Neural progenitor cell (in vitro differentiated cells): ENCODE measurements at regions not wholly inside any gene's neighbourhood (a gene's known extent, or its start where the extent isn't known, plus 50 kb on each side); places are given as distances from the start of the nearest gene placed in this dataset.

Experiments
- EZH2phosphoT487 ChIP-seq: fragments of 200-600 bp; sonication (generic); IDR thresholded peaks from 2 replicates; pipeline ENCODE4 v1.6.1; 2017; ENCODE audit warnings: antibody characterized with exemption
- TF ChIP-seq, protein P1 (sequence below): fragments of 200-600 bp; sonication (generic); IDR thresholded peaks from 2 replicates; pipeline ENCODE4 v1.5.1; 2017; ENCODE audit warnings: antibody characterized with exemption, mild to moderate bottlenecking

DNA sequence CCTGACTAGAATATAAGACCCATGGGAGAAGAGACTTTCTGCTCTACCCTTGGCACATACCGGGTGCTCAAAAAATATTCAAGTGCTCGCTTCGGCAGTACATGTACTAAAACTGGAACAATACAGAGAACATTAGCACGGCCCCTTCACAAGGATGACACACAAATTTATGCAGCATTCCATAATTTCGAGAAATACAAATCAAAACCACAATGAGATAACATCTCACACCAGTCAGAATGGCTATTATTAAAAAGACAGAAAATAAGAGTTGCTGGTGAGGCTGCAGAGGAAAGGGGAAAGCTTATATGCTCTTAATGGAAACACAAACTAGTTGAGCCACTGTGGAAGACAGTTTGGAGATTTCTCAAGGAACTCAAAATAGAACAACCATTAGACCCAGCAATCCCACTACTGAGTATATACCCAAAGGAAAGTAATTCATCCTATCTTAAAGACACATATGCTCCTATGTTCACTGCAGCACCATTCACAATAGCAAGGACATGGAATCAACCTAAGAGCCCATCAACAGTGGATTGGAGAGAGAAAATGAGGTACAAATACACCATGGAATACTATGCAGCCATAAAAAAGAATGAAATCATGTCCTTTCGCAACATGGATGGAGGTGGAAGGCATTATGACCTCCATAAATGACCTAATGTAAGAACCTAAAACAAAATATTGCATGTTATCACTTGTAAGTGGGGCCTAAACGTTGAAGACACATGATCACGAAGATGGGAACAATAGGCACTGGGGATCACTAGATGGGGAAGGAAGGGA is 71.6 kb upstream of the CYP1B1 start:
- TF ChIP-seq, protein P1, sequence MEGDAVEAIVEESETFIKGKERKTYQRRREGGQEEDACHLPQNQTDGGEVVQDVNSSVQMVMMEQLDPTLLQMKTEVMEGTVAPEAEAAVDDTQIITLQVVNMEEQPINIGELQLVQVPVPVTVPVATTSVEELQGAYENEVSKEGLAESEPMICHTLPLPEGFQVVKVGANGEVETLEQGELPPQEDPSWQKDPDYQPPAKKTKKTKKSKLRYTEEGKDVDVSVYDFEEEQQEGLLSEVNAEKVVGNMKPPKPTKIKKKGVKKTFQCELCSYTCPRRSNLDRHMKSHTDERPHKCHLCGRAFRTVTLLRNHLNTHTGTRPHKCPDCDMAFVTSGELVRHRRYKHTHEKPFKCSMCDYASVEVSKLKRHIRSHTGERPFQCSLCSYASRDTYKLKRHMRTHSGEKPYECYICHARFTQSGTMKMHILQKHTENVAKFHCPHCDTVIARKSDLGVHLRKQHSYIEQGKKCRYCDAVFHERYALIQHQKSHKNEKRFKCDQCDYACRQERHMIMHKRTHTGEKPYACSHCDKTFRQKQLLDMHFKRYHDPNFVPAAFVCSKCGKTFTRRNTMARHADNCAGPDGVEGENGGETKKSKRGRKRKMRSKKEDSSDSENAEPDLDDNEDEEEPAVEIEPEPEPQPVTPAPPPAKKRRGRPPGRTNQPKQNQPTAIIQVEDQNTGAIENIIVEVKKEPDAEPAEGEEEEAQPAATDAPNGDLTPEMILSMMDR: no peak
- TF ChIP-seq EZH2phosphoT487: no peak
